Stimulated activated naive CD8-positive, alpha-beta T cell treated with anti-CD3 and anti-CD28 coated beads, Interleukin-15, amount 100 ng/mL, for 72 hours (primary cell): ENCODE measurements at regions not wholly inside any gene's neighbourhood (a gene's known extent, or its start where the extent isn't known, plus 50 kb on each side); places are given as distances from the start of the nearest gene placed in this dataset.

ENCODE experiments used
- ATAC-seq: fragments of 150-1000 bp; cut with Tn5 transposase; 2 replicates; pipeline ENCODE4 v1.10.0; 2021; ENCODE audit warnings: mild to moderate bottlenecking, moderate library complexity
- DNase-seq, 2 donors: peaks; one replicate each; pipeline ENCODE4 v3.0.0; 2021 to 2022
- H3K27ac Mint-ChIP-seq, 2 donors: one replicate each; pipeline ENCODE4 v1.8.0; 2022; ENCODE audit warnings: mild to moderate bottlenecking in 2 of 2, mixed read lengths in 2 of 2, moderate library complexity in 2 of 2
- H3K27me3 Mint-ChIP-seq: one replicate; pipeline ENCODE4 v1.8.0; 2022; ENCODE audit warnings: mixed read lengths
- H3K4me1 Mint-ChIP-seq: one replicate; pipeline ENCODE4 v1.8.0; 2022; ENCODE audit warnings: mild to moderate bottlenecking, mixed read lengths
- H3K4me3 Mint-ChIP-seq, 2 donors: one replicate each; pipeline ENCODE4 v1.8.0; 2022; ENCODE audit warnings: mild to moderate bottlenecking in 2 of 2, mixed read lengths in 2 of 2, moderate library complexity in 1 of 2
- H3K9me3 Mint-ChIP-seq, 2 donors: one replicate each; pipeline ENCODE4 v1.8.0; 2022; ENCODE audit warnings: mixed read lengths in 2 of 2

DNA sequence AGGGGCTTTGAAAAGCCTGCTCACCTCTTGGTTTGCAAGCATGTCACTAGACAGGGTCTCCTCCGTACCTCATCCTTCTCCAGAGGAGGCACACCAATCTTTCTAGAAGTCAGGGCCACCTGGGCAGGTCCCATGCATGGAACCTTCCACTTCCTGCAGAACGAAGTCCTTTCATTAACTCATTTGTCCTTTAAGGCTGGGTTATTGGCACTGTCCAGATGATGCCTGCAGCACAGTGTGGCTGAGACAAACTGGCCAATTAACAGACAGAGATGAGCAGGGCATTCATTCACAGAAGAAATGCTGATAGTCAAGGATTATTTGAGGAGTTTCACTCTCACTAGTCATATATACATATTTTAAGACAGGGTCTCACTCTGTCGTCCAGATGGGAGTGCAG is 245.3 kb downstream of the TFCP2L1 start:
- Mint-ChIP-seq H3K4me1 (no peaks in the 10 kb centered on the region), H3K4me3 (no peak overlapping the region), H3K9me3 (no peaks in the 10 kb centered on the region), H3K27ac (no peak overlapping the region), H3K27me3 (no peaks in the 10 kb centered on the region)
- ATAC-seq (no peak), DNase-seq (no peak)

DNA sequence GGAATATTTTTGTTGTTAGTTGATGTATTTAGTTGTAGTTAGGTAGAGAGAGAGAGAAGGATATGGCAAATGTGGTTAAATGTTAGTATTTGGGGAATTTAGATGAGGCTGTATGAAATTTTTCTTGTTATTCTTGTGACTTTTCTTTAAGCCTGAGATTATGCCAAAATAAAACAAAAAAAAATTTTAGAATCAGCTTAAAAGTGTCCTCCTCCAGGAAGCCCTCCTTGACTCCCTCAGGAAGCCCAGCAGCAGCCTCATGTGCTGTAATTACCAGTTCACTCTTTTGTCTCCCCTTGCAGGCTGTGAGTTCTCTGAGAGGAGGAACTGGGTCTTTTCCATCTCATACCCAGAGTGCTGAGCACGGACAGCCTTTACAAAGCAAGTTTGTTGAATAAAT is 243.5 kb downstream of the TFCP2L1 start:
- DNase-seq (no peak), ATAC-seq (no peak)
- no peaks in the 10 kb centered on the region for H3K27me3 Mint-ChIP-seq
- H3K9me3 Mint-ChIP-seq: no peaks in the 10 kb centered on the region
- no peak overlapping the region for H3K27ac Mint-ChIP-seq
- no peaks in the 10 kb centered on the region for H3K4me1 Mint-ChIP-seq
- H3K4me3 Mint-ChIP-seq: no peak overlapping the region

DNA sequence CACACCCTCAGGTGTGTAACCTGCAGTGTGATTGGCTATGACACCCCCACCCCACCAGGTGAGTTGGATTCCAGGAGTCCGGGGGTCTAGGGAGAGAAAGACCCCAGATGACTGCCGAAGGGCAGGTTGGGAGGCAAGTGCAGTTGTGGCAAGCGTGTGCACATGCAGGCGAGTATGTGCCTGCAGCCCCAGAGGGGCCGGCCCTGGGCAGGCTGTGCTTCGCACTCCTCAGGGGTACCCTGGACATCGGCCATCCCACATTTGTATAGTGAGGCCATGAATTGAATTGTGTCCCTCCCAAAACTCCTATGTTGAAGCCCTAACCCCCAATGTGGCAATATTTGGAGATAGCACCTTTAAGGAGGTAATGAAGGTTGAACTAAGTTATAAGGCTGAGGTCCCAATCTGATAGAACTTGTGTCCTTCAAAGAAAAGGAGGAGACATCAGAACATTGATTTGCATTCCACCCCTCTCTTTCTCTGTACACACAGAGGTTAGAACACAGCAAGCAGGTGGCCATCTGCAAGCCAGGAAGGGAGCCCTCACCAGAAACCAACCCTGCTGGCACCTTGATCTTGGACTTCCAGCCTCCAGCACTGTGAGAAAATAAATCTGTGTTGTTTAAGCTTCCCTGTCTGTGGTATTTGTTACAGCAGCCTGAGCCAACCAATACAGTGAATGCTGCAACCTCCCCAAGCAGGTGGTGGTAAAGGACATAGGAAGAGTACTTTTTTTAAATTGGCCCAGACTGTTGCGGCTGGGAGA is 241.8 kb downstream of the TFCP2L1 start:
- H3K4me3 Mint-ChIP-seq: no peak overlapping the region
- no peak for DNase-seq
- H3K27ac Mint-ChIP-seq: no peak overlapping the region

DNA sequence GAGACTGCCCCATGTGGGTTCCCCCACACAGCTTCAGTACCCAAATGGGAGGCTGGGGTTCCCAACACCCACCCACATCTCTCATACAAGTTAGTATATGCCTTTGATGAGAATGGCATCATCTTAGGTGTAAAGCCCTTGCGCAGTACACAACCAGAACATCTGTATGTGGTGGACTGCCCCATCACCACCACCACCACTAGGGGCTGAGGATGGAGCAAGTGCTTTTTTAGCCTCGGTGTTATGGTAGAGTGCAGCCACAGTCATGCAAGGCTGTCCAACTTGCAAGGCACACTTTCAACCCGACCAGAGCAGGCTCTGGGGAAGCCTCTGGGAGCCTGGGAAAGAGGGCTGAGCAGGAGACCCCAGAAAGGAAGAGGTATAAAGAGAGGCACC is 241.2 kb downstream of the TFCP2L1 start:
- Mint-ChIP-seq H3K9me3 (no peaks in the 10 kb centered on the region), H3K4me3 (no peak overlapping the region), H3K4me1 (no peaks in the 10 kb centered on the region), H3K27ac (peak overlapping the region; percentile 15 to 38), H3K27me3 (no peaks in the 10 kb centered on the region)
- DNase-seq (no peak), ATAC-seq (peak; percentile 31)

More for the DNA sequence above, 241.8 kb downstream of the TFCP2L1 start:
- Mint-ChIP-seq H3K27me3 (no peaks in the 10 kb centered on the region), H3K4me1 (no peaks in the 10 kb centered on the region), H3K9me3 (no peaks in the 10 kb centered on the region)
- ATAC-seq: peak; percentile 22

DNA sequence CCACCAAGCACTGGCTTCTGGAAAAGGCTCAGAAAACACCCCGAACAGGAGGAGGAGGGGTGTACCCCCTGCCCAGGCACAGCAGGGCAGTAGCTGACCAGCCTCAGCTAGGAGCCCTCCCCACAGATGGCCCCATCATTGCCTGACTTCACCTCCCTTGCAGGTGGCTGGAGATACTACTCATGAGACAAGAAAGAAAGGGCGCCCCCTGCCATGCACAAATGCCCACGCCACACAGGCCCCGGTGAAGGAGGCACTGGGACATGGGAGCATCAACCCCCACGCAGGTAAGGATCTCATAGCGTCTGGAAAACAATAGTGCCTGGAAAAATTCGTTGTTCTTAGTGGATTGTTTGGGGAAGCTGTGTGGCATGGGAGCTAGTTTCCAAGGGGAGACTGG is 240.6 kb downstream of the TFCP2L1 start:
- no peak overlapping the region for H3K4me3 Mint-ChIP-seq
- no peak for ATAC-seq
- no peaks in the 10 kb centered on the region for H3K4me1 Mint-ChIP-seq
- no peaks in the 10 kb centered on the region for H3K27me3 Mint-ChIP-seq
- H3K27ac Mint-ChIP-seq: no peak overlapping the region
- no peak for DNase-seq
- no peaks in the 10 kb centered on the region for H3K9me3 Mint-ChIP-seq

DNA sequence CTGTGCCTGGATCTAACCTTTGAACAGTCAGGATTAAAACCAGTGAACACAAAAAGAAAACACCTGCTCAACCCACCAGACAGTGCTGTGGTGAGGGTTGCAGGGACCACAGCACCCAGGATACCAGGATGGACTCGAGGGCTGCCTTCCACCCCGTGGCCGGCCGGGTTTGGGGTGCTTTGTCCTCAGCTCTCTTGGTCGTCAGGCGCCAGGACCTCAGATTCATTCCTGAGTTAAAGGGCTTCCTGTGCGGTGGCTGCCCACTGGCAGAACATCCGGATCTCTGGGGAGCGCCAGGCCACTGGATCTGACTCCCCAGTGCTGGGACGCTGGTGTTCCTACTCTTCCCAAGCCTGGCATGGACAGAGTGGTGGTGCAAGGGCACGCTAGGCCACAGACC is 239.8 kb downstream of the TFCP2L1 start:
- DNase-seq (no peak), ATAC-seq (no peak)
- H3K9me3 Mint-ChIP-seq: no peaks in the 10 kb centered on the region
- no peaks in the 10 kb centered on the region for H3K27me3 Mint-ChIP-seq
- H3K4me1 Mint-ChIP-seq: no peaks in the 10 kb centered on the region
- no peak overlapping the region for H3K27ac Mint-ChIP-seq
- no peak overlapping the region for H3K4me3 Mint-ChIP-seq

- DNase-seq (no peak), ATAC-seq (no peak)
- Mint-ChIP-seq H3K27me3 (no peaks in the 10 kb centered on the region), H3K4me1 (no peaks in the 10 kb centered on the region), H3K27ac (no peak overlapping the region), H3K4me3 (no peak overlapping the region), H3K9me3 (no peaks in the 10 kb centered on the region)
Observed at GRCh38 chr2:121046335-121046734, 238.7 kb downstream of the TFCP2L1 start.

DNA sequence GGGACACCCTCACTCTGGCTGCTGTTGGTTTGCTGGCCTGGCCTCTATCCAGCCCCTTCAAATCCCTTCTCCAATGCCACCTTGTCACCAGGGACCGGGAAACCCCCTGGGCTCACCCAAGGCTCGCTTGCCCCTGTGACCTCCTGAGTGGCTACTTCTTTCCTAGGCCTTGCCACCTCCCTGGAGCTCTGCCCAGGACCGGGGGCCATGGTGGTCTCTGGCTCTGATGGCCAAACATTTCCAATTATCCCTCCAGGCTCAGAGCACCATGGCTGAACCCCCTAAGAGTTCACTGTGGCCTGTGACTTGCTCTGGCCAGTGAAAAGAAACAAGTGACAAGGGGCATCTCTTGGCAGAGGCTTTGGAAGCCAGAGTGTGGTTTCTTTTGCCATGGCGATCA is 237.6 kb downstream of the TFCP2L1 start:
- DNase-seq: no peak
- H3K9me3 Mint-ChIP-seq: no peaks in the 10 kb centered on the region
- H3K27ac Mint-ChIP-seq: peak overlapping the region in 1 of 2 donors; percentile 48
- H3K27me3 Mint-ChIP-seq: no peaks in the 10 kb centered on the region
- H3K4me3 Mint-ChIP-seq: no peak overlapping the region
- no peak for ATAC-seq
- H3K4me1 Mint-ChIP-seq: no peaks in the 10 kb centered on the region

DNA sequence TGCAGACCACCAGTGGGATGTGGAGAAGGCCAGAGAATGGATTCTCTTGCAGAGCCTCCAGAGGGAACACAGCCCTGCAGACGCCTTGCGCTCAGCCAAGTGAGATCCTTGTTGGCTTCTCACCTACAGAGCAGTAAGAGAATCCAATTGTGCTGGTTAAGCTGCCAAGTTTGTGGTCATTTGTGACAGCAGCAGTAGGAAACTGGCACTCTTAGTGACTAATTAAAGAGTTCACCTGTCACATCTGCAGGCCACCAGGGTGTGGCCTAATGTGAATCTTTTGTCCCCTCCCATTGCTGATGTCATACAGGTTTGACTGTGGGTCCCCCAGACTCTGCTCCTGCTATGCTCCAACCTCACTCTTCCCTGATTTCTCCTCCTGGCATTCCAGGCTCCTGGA is 235.9 kb downstream of the TFCP2L1 start:
- Mint-ChIP-seq H3K27me3 (no peaks in the 10 kb centered on the region), H3K4me3 (no peak overlapping the region), H3K4me1 (no peaks in the 10 kb centered on the region), H3K9me3 (no peaks in the 10 kb centered on the region), H3K27ac (no peak overlapping the region)
- no peak for DNase-seq
- no peak for ATAC-seq

DNA sequence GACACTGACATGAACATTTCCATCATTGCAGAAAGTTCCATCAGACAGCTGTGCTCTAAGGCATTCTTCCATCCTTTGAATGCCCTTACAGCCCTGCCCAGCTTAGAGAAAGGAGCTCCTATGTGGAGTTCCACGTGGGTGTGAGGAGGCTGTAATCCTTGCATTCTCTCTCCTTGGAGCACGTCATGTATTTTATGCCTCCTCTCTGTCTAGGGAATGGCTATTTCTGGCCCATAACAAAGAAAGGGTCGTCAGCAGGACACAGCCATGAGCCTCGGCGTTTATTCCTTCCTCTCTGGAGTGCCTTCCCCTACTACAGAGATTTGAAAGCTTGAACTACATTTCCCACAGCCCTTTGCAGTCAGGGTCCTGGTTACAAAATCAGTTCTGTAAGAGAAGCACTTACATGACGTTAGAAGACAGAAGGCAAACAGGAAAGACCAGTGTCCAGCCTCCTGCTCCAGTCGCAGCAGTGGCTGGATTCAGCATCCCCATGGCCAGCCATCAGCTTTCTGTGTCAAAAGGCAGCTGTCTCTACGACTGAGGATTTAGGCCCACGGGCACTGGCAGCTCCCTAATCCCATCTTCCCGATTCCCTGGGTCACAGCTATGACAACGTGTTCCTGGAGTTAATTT is 234.9 kb downstream of the TFCP2L1 start:
- Mint-ChIP-seq H3K9me3 (no peaks in the 10 kb centered on the region), H3K4me3 (no peak overlapping the region), H3K27ac (no peak overlapping the region), H3K4me1 (no peaks in the 10 kb centered on the region), H3K27me3 (no peaks in the 10 kb centered on the region)
- ATAC-seq: no peak
- no peak for DNase-seq

GRCh38 chr2:121051311-121051710 is 233.7 kb downstream of the TFCP2L1 start:
- H3K4me3 Mint-ChIP-seq: no peak overlapping the region

DNA sequence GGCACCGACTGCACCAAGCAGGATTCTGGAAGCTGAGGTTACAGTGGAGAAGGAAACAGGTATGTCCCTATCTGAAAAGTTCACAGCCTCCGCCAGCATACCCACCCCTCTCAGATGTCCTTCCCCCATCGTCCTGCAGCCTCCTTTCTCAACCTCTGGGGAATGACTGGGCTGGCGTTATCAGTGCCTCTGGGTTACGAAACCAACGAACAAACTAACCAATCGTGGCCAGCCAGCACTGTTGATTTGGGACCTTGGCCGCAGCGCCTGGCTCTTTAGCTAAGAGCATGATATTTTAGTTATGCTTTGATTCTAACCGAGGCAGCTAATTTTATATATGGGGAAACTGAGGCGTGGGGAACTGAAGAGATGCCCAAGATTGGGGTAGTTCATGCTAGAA is 233.0 kb downstream of the TFCP2L1 start:
- DNase-seq: no peak
- H3K27ac Mint-ChIP-seq: no peak overlapping the region

More at GRCh38 chr2:121051311-121051710, 233.7 kb downstream of the TFCP2L1 start:
- DNase-seq (no peak), ATAC-seq (no peak)
- H3K9me3 Mint-ChIP-seq: no peaks in the 10 kb centered on the region
- no peaks in the 10 kb centered on the region for H3K4me1 Mint-ChIP-seq
- H3K27me3 Mint-ChIP-seq: no peaks in the 10 kb centered on the region
- no peak overlapping the region for H3K27ac Mint-ChIP-seq

DNA sequence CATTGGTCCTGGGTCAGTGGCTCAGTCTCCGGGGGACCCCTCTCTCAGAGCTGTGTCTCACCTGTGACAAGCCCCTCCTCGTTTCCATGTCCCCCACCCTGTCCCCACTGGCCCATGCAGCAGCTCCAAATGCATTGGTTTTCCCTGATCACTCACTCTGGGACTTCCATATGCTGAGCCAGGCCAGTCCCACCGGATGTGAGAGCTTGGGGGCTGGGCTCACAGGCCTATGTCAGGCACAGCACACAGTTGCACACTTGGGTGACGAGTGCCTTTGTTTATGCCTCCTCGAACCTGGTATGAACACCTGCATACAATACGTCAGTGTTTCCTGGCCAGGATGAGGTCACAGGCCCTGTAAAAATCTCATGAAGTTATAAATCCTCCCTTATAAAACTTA is 232.5 kb downstream of the TFCP2L1 start:
- DNase-seq (no peak), ATAC-seq (peak; percentile 16)
- Mint-ChIP-seq H3K9me3 (no peaks in the 10 kb centered on the region), H3K27ac (no peak overlapping the region), H3K4me1 (no peaks in the 10 kb centered on the region), H3K4me3 (no peak overlapping the region), H3K27me3 (no peaks in the 10 kb centered on the region)

More for the DNA sequence above, 233.0 kb downstream of the TFCP2L1 start:
- H3K4me1 Mint-ChIP-seq: no peaks in the 10 kb centered on the region
- no peaks in the 10 kb centered on the region for H3K9me3 Mint-ChIP-seq
- ATAC-seq: no peak
- no peaks in the 10 kb centered on the region for H3K27me3 Mint-ChIP-seq
- H3K4me3 Mint-ChIP-seq: no peak overlapping the region

DNA sequence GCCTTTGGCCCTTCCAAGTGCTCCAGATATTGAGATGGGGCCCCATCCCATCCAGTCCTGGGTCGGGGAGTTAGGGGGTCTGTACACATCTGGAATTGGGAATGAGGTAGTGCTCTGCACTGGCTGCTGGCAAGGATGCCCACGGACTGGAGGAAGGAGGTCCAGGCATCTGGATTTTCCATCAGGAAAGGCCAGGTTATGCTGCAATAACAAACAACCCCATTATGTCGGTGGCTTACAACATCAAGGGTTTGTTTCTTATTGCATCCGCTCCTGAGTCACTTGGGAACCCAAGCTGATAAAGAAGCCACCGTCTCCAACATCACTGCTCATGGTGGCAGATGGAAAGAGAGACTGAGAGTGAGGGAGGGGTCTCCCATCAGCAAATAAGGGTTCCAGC is 229.9 kb downstream of the TFCP2L1 start:
- H3K4me3 Mint-ChIP-seq: no peak overlapping the region
- no peaks in the 10 kb centered on the region for H3K9me3 Mint-ChIP-seq
- no peaks in the 10 kb centered on the region for H3K27me3 Mint-ChIP-seq

GRCh38 chr2:121055501-121055900 is 229.5 kb downstream of the TFCP2L1 start:
- Mint-ChIP-seq H3K27me3 (no peaks in the 10 kb centered on the region), H3K4me3 (no peak overlapping the region)

More for the DNA sequence above, 229.9 kb downstream of the TFCP2L1 start:
- Mint-ChIP-seq H3K4me1 (no peaks in the 10 kb centered on the region), H3K27ac (no peak overlapping the region)
- DNase-seq (no peak), ATAC-seq (no peak)

GRCh38 chr2:121058852-121059558 is 226.0 kb downstream of the TFCP2L1 start:
- H3K27ac Mint-ChIP-seq: no peak overlapping the region
- no peaks in the 10 kb centered on the region for H3K4me1 Mint-ChIP-seq

More at GRCh38 chr2:121055501-121055900, 229.5 kb downstream of the TFCP2L1 start:
- Mint-ChIP-seq H3K4me1 (no peaks in the 10 kb centered on the region), H3K9me3 (no peaks in the 10 kb centered on the region), H3K27ac (no peak overlapping the region)
- DNase-seq (no peak), ATAC-seq (no peak)

More at GRCh38 chr2:121058852-121059558, 226.0 kb downstream of the TFCP2L1 start:
- DNase-seq (no peak), ATAC-seq (no peak)
- Mint-ChIP-seq H3K9me3 (no peaks in the 10 kb centered on the region), H3K4me3 (no peak overlapping the region), H3K27me3 (peaks cover 10% of the 10 kb centered on the region)
